ENCODE measurements at regions not wholly inside any gene's neighbourhood (a gene's known extent, or its start where the extent isn't known, plus 50 kb on each side); places are given as distances from the start of the nearest gene placed in this dataset.

GRCh38 chr7:136294977-136295376, 317.8 kb upstream of the MTPN start:
- no peak overlapping the region for H3K9ac ChIP-seq (ENCODE audit: low read depth in 1 of 2, low read length in 2 of 2)
- WGBS: 95% methylated on average over 1 of the region's 1 CpG
- no peak overlapping the region for H3K27ac ChIP-seq (ENCODE audit: low read depth in 1 of 2, low read length in 2 of 2)
- TF ChIP-seq YY1 (IDR thresholded peaks at IDR 0.05): no peak
- no peak for TF ChIP-seq JUND (IDR thresholded peaks at IDR 0.05)
- TF ChIP-seq, protein P1, sequence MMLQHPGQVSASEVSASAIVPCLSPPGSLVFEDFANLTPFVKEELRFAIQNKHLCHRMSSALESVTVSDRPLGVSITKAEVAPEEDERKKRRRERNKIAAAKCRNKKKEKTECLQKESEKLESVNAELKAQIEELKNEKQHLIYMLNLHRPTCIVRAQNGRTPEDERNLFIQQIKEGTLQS (IDR thresholded peaks at IDR 0.05): no peak
- TF ChIP-seq FOXA2 (IDR thresholded peaks at IDR 0.05): no peak
- no peak for TF ChIP-seq TAF1 (conservative IDR thresholded peaks at IDR 0.05)
- TF ChIP-seq, protein P2, sequence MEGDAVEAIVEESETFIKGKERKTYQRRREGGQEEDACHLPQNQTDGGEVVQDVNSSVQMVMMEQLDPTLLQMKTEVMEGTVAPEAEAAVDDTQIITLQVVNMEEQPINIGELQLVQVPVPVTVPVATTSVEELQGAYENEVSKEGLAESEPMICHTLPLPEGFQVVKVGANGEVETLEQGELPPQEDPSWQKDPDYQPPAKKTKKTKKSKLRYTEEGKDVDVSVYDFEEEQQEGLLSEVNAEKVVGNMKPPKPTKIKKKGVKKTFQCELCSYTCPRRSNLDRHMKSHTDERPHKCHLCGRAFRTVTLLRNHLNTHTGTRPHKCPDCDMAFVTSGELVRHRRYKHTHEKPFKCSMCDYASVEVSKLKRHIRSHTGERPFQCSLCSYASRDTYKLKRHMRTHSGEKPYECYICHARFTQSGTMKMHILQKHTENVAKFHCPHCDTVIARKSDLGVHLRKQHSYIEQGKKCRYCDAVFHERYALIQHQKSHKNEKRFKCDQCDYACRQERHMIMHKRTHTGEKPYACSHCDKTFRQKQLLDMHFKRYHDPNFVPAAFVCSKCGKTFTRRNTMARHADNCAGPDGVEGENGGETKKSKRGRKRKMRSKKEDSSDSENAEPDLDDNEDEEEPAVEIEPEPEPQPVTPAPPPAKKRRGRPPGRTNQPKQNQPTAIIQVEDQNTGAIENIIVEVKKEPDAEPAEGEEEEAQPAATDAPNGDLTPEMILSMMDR (IDR thresholded peaks at IDR 0.05; ENCODE audit: low read depth, low read length, missing input control): no peak
- no peak for TF ChIP-seq HNF4A (conservative IDR thresholded peaks at IDR 0.05)
- no peak for TF ChIP-seq RXRA (IDR thresholded peaks at IDR 0.05)
- no peak for TF ChIP-seq EGR1 (IDR thresholded peaks at IDR 0.05; ENCODE audit: low read depth in 2 of 2)
- TF ChIP-seq GABPA (IDR thresholded peaks at IDR 0.05 in 1 of 2, conservative IDR thresholded peaks at IDR 0.05 in 1 of 2): no peak
- TF ChIP-seq, protein P3, sequence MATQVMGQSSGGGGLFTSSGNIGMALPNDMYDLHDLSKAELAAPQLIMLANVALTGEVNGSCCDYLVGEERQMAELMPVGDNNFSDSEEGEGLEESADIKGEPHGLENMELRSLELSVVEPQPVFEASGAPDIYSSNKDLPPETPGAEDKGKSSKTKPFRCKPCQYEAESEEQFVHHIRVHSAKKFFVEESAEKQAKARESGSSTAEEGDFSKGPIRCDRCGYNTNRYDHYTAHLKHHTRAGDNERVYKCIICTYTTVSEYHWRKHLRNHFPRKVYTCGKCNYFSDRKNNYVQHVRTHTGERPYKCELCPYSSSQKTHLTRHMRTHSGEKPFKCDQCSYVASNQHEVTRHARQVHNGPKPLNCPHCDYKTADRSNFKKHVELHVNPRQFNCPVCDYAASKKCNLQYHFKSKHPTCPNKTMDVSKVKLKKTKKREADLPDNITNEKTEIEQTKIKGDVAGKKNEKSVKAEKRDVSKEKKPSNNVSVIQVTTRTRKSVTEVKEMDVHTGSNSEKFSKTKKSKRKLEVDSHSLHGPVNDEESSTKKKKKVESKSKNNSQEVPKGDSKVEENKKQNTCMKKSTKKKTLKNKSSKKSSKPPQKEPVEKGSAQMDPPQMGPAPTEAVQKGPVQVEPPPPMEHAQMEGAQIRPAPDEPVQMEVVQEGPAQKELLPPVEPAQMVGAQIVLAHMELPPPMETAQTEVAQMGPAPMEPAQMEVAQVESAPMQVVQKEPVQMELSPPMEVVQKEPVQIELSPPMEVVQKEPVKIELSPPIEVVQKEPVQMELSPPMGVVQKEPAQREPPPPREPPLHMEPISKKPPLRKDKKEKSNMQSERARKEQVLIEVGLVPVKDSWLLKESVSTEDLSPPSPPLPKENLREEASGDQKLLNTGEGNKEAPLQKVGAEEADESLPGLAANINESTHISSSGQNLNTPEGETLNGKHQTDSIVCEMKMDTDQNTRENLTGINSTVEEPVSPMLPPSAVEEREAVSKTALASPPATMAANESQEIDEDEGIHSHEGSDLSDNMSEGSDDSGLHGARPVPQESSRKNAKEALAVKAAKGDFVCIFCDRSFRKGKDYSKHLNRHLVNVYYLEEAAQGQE (IDR thresholded peaks at IDR 0.05): no peak
- no peak for TF ChIP-seq RAD21 (IDR thresholded peaks at IDR 0.05)
- H3K27me3 ChIP-seq (ENCODE audit: control insufficient read depth in 4 of 4, insufficient read depth in 4 of 4, low read length in 3 of 4): no peaks in the 10 kb centered on the region
- no peaks in the 10 kb centered on the region for H3K36me3 ChIP-seq (ENCODE audit: control insufficient read depth in 4 of 4, insufficient read depth in 3 of 4, low read depth in 1 of 4, low read length in 3 of 4)
- no peak overlapping the region for H3K4me3 ChIP-seq (ENCODE audit: low read depth in 1 of 3, low read length in 3 of 3)
- no peaks in the 10 kb centered on the region for H3K4me1 ChIP-seq (ENCODE audit: control insufficient read depth in 4 of 4, insufficient read depth in 4 of 4, low read length in 3 of 4)
- no peak for DNase-seq (ENCODE audit: low spot score)
- H3K9me3 ChIP-seq (ENCODE audit: control insufficient read depth in 4 of 4, low read length in 3 of 4): no peaks in the 10 kb centered on the region

- no peak for DNase-seq (ENCODE audit: low spot score)
- H3K27ac ChIP-seq (ENCODE audit: low read depth in 1 of 2, low read length in 2 of 2): no peak overlapping the region
- no peaks in the 10 kb centered on the region for H3K4me1 ChIP-seq (ENCODE audit: control insufficient read depth in 4 of 4, insufficient read depth in 4 of 4, low read length in 3 of 4)
- no peak overlapping the region for H3K4me3 ChIP-seq (ENCODE audit: low read depth in 1 of 3, low read length in 3 of 3)
- H3K9me3 ChIP-seq (ENCODE audit: control insufficient read depth in 4 of 4, low read length in 3 of 4): no peaks in the 10 kb centered on the region
- H3K36me3 ChIP-seq (ENCODE audit: control insufficient read depth in 4 of 4, insufficient read depth in 3 of 4, low read depth in 1 of 4, low read length in 3 of 4): no peaks in the 10 kb centered on the region
- H3K9ac ChIP-seq (ENCODE audit: low read depth in 1 of 2, low read length in 2 of 2): no peak overlapping the region
- H3K27me3 ChIP-seq (ENCODE audit: control insufficient read depth in 4 of 4, insufficient read depth in 4 of 4, low read length in 3 of 4): no peaks in the 10 kb centered on the region
- TF ChIP-seq RAD21 (IDR thresholded peaks at IDR 0.05) (no peak), ZBTB33 (IDR thresholded peaks at IDR 0.05) (no peak), TAF1 (conservative IDR thresholded peaks at IDR 0.05) (no peak), MAX (IDR thresholded peaks at IDR 0.05) (no peak), YY1 (IDR thresholded peaks at IDR 0.05) (no peak), RXRA (IDR thresholded peaks at IDR 0.05) (no peak), JUND (IDR thresholded peaks at IDR 0.05) (no peak), EGR1 (IDR thresholded peaks at IDR 0.05; ENCODE audit: low read depth in 2 of 2) (no peak), FOXA2 (IDR thresholded peaks at IDR 0.05) (no peak), GABPA (IDR thresholded peaks at IDR 0.05 in 1 of 2, conservative IDR thresholded peaks at IDR 0.05 in 1 of 2) (no peak), HNF4A (conservative IDR thresholded peaks at IDR 0.05) (no peak), SP1 (IDR thresholded peaks at IDR 0.05) (no peak), FOXA1 (IDR thresholded peaks at IDR 0.05) (no peak)
- TF ChIP-seq, protein P2 (IDR thresholded peaks at IDR 0.05; ENCODE audit: low read depth, low read length, missing input control): no peak
- TF ChIP-seq, protein P3 (IDR thresholded peaks at IDR 0.05): no peak
- TF ChIP-seq, protein P1 (IDR thresholded peaks at IDR 0.05): no peak
These were observed 316.8 kb upstream of the MTPN start for GRCh38 chr7:136293841-136294391.

All from liver (tissue), 8 donors.